ENCODE measurements at regions not wholly inside any gene's neighbourhood (a gene's known extent, or its start where the extent isn't known, plus 50 kb on each side); places are given as distances from the start of the nearest gene placed in this dataset.

DNA sequence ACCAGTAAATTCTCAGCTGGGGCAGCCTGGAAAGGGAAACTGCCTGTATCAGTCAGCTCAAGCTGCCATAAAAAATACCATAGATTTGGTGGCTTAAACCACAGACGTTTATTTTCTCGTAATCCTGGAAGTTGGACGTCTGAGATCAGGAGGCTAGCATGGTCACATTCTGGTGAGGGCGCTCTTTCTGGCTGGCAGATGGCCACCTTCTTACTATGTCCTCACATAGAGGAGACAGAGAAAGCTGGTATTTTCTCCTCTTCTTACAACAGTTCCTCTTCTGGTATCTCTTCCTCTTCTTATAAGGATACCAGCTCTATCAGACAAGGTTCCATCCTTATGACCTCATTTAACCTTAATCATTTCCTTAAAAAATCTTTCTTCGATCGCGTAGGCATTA lies 50.5 kb upstream of the RFX3 start:
- no peak overlapping the region for H3K4me3 ChIP-seq (ENCODE audit: low read depth, low read length)
- DNase-seq (ENCODE audit: low read depth) = no peak

DNA sequence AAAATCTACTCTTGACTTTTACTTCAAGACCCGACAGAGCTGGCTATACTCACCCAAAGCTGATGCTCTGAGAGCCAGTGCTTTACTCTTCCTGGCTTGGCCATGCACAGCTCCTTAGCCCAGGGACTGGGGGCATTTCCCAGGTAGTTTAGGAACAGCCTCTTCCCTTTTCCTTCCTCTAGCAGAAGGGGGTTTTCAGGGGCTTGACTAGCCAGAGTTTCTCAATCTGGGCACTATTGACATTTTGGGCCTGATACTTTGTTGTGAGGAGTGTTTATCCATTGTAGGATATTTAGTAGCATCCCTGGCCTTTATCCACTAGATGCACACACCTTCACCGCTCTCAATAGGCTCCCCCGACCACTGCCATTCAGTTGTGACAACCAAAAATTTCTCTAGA lies 50.0 kb upstream of the RFX3 start:
- DNase-seq (ENCODE audit: low read depth) = no peak
- no peak overlapping the region for H3K4me3 ChIP-seq (ENCODE audit: low read depth, low read length)
